Neural progenitor cell (in vitro differentiated cells): ENCODE measurements at regions not wholly inside any gene's neighbourhood (a gene's known extent, or its start where the extent isn't known, plus 50 kb on each side); places are given as distances from the start of the nearest gene placed in this dataset.

ENCODE experiments used
- DNase-seq: peaks from one replicate; pipeline ENCODE4 v3.0.0-alpha.2; 2016; ENCODE audit warnings: low spot score
- H2AFZ ChIP-seq: fragments of 200-600 bp; sonication (generic); replicated peaks from 2 replicates; pipeline ENCODE4 v1.6.1; 2016; ENCODE audit warnings: antibody characterized with exemption
- H3F3A ChIP-seq: fragments of 200-600 bp; sonication (generic); 2 replicates; pipeline ENCODE4 v1.6.1; 2016; ENCODE audit warnings: antibody characterized with exemption, low read depth
- H3K27ac ChIP-seq: fragments of 200-600 bp; sonication (generic); 2 replicates; pipeline ENCODE4 v1.5.1; 2016; ENCODE audit warnings: mild to moderate bottlenecking
- H3K27me3 ChIP-seq: fragments of 200-600 bp; sonication (generic); 2 replicates; pipeline ENCODE4 v1.6.1; 2016; ENCODE audit warnings: mild to moderate bottlenecking, moderate library complexity
- H3K36me3 ChIP-seq: fragments of 200-600 bp; sonication (generic); 2 replicates; pipeline ENCODE4 v1.5.1; 2016
- H3K4me1 ChIP-seq: fragments of 200-600 bp; sonication (generic); 2 replicates; pipeline ENCODE4 v1.6.1; 2016; ENCODE audit warnings: mixed run types
- H3K4me2 ChIP-seq: fragments of 200-600 bp; sonication (generic); 2 replicates; pipeline ENCODE4 v1.6.1; 2016
- H3K4me3 ChIP-seq: fragments of 200-600 bp; sonication (generic); 2 replicates; pipeline ENCODE4 v1.5.1; 2016
- H3K79me2 ChIP-seq: fragments of 200-600 bp; sonication (generic); 2 replicates; pipeline ENCODE4 v1.6.1; 2016; ENCODE audit warnings: low read depth
- H3K9ac ChIP-seq: fragments of 200-600 bp; sonication (generic); 2 replicates; pipeline ENCODE4 v1.6.1; 2016
- H3K9me3 ChIP-seq: fragments of 200-600 bp; sonication (generic); 2 replicates; pipeline ENCODE4 v1.5.1; 2016; ENCODE audit warnings: low read depth
- H4K20me1 ChIP-seq: fragments of 200-600 bp; sonication (generic); 2 replicates; pipeline ENCODE4 v1.6.1; 2016; ENCODE audit warnings: low read depth
- H3K27ac Mint-ChIP-seq: 3 replicates; pipeline ENCODE4 v1.8.0; 2021; ENCODE audit warnings: mixed read lengths
- H3K27me3 Mint-ChIP-seq: 2 replicates; pipeline ENCODE4 v1.8.0; 2022; ENCODE audit warnings: low read depth, mild to moderate bottlenecking, inconsistent platforms, moderate library complexity, mixed read lengths; ENCODE audit not compliant: insufficient read depth
- H3K36me3 Mint-ChIP-seq: 3 replicates; pipeline ENCODE4 v1.8.0; 2021; ENCODE audit warnings: mixed read lengths
- H3K4me1 Mint-ChIP-seq: 3 replicates; pipeline ENCODE4 v1.8.0; 2021; ENCODE audit warnings: mixed read lengths
- H3K4me3 Mint-ChIP-seq: 3 replicates; pipeline ENCODE4 v1.8.0; 2021; ENCODE audit warnings: mild to moderate bottlenecking, moderate library complexity, mixed read lengths
- H3K9me3 Mint-ChIP-seq: 3 replicates; pipeline ENCODE4 v1.8.0; 2020; ENCODE audit warnings: mixed read lengths
- EZH2 ChIP-seq: fragments of 200-600 bp; sonication (generic); IDR thresholded peaks from 2 replicates; pipeline ENCODE4 v1.6.1; 2017; ENCODE audit warnings: antibody characterized with exemption, mild to moderate bottlenecking, moderate library complexity
- EZH2phosphoT487 ChIP-seq: fragments of 200-600 bp; sonication (generic); IDR thresholded peaks from 2 replicates; pipeline ENCODE4 v1.6.1; 2017; ENCODE audit warnings: antibody characterized with exemption
- TF ChIP-seq, protein P1 (sequence below): fragments of 200-600 bp; sonication (generic); IDR thresholded peaks from 2 replicates; pipeline ENCODE4 v1.5.1; 2017; ENCODE audit warnings: antibody characterized with exemption, mild to moderate bottlenecking

DNA sequence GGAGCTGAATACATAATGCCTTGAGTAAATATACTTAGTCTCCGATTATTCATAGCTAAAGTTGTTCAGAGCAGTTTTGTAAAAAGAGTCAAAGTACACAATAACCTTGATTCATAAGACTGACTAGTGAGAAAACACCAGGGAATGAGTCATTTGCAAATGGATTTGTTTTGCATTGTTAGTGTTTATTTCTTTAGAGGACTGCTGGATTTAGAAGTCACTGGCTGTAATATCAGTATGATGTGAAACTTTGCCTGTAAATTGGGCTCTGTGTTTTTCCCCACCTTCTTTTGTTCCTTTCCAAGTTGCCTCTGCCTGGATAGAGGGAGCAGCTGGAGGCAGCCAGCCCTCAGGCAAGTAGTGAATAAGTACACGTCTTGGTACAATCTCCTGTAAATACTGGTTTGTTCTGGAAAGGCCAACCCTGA is 474.7 kb downstream of the NUF2 start:
- H3K27ac Mint-ChIP-seq = no peak overlapping the region
- H3K9me3 Mint-ChIP-seq = peaks cover 4% of the 10 kb centered on the region
- no peaks in the 10 kb centered on the region for H3K27me3 Mint-ChIP-seq
- DNase-seq = peak; percentile 20
- no peak overlapping the region for H3K4me3 ChIP-seq
- H3K4me3 Mint-ChIP-seq = no peak overlapping the region
- no peaks in the 10 kb centered on the region for H4K20me1 ChIP-seq
- H3K4me2 ChIP-seq = no peak overlapping the region
- no peak for TF ChIP-seq EZH2phosphoT487
- TF ChIP-seq, protein P1, sequence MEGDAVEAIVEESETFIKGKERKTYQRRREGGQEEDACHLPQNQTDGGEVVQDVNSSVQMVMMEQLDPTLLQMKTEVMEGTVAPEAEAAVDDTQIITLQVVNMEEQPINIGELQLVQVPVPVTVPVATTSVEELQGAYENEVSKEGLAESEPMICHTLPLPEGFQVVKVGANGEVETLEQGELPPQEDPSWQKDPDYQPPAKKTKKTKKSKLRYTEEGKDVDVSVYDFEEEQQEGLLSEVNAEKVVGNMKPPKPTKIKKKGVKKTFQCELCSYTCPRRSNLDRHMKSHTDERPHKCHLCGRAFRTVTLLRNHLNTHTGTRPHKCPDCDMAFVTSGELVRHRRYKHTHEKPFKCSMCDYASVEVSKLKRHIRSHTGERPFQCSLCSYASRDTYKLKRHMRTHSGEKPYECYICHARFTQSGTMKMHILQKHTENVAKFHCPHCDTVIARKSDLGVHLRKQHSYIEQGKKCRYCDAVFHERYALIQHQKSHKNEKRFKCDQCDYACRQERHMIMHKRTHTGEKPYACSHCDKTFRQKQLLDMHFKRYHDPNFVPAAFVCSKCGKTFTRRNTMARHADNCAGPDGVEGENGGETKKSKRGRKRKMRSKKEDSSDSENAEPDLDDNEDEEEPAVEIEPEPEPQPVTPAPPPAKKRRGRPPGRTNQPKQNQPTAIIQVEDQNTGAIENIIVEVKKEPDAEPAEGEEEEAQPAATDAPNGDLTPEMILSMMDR = no peak
- no peak for TF ChIP-seq EZH2
- no peaks in the 10 kb centered on the region for H3K27me3 ChIP-seq
- peaks cover 7% of the 10 kb centered on the region for H3K4me1 ChIP-seq
- H3K9me3 ChIP-seq = no peaks in the 10 kb centered on the region
- H3F3A ChIP-seq = no peaks in the 10 kb centered on the region
- H3K27ac ChIP-seq = no peak overlapping the region
- peak overlapping the region; percentile 81 for H2AFZ ChIP-seq
- H3K4me1 Mint-ChIP-seq = peaks cover 4% of the 10 kb centered on the region
- H3K36me3 Mint-ChIP-seq = no peaks in the 10 kb centered on the region
- no peaks in the 10 kb centered on the region for H3K79me2 ChIP-seq
- H3K36me3 ChIP-seq = no peaks in the 10 kb centered on the region
- no peak overlapping the region for H3K9ac ChIP-seq

DNA sequence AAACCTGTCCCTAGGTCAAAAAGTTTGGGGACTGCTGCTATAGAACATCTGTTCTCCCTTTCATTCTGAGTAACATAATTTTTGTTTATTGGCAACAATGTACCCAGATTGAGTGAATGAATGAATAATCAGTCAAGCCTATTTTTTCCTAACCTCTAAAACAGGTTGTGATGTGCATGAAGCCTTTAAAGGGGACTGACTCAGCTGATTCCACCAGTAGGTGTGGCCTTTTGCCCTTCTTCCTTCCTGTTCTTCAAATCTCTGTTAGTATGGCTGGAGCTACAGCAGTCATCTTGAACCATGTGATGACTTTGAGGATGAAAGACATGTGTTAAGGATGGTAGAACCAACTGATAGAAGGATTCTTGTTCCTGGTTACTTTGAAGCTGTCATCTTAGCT is 476.1 kb downstream of the NUF2 start:
- no peak overlapping the region for H3K4me2 ChIP-seq
- H3K4me1 ChIP-seq = peaks cover 7% of the 10 kb centered on the region
- H3K36me3 ChIP-seq = no peaks in the 10 kb centered on the region
- no peaks in the 10 kb centered on the region for H4K20me1 ChIP-seq
- Mint-ChIP-seq H3K9me3 (no peaks in the 10 kb centered on the region), H3K27me3 (no peaks in the 10 kb centered on the region), H3K27ac (no peak overlapping the region), H3K4me3 (no peak overlapping the region), H3K36me3 (no peaks in the 10 kb centered on the region), H3K4me1 (peaks cover 3% of the 10 kb centered on the region)
- TF ChIP-seq EZH2phosphoT487 (no peak), EZH2 (no peak)
- TF ChIP-seq, protein P1 = no peak
- no peak overlapping the region for H2AFZ ChIP-seq
- no peak overlapping the region for H3K27ac ChIP-seq
- no peaks in the 10 kb centered on the region for H3K79me2 ChIP-seq
- H3K27me3 ChIP-seq = no peaks in the 10 kb centered on the region
- no peak overlapping the region for H3K9ac ChIP-seq
- H3K4me3 ChIP-seq = no peak overlapping the region
- no peaks in the 10 kb centered on the region for H3K9me3 ChIP-seq
- no peak for DNase-seq
- no peaks in the 10 kb centered on the region for H3F3A ChIP-seq

DNA sequence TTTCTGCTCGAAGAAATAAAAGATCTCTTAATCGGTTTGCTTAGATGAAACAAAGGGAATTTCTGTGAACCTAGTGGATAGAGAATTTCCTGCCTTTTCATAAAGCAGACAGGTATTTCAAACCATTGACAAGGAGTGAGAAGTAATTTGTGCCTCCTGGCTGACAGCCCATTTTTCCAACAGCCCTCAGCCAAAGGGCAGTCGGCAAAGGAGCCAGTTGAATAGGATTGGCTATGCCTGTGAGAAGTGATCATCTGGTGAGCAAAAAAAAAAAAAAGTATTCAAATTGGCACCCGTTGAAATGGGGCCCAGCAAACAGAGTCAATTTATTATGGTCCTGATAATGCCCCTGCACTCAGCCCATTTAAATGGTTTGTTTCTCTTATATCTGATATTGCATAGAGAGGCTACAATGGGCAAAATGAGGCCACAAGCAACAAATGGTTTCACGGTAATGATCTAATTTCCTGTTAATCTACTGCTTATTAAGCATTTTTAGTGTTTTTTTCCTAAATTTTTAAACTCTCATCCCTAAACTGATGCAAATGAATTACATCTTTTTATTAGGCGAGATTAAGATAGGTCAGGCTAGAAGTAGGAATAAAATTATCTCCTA is 477.5 kb downstream of the NUF2 start:
- Histone ChIP-seq H3K4me2 (no peak overlapping the region), H3K79me2 (no peaks in the 10 kb centered on the region), H2AFZ (no peak overlapping the region), H3F3A (no peaks in the 10 kb centered on the region), H3K27ac (no peak overlapping the region), H3K4me3 (no peak overlapping the region), H3K27me3 (no peaks in the 10 kb centered on the region), H3K9ac (no peak overlapping the region), H3K36me3 (no peaks in the 10 kb centered on the region), H4K20me1 (no peaks in the 10 kb centered on the region), H3K4me1 (peaks cover 7% of the 10 kb centered on the region), H3K9me3 (no peaks in the 10 kb centered on the region)
- DNase-seq = no peak
- H3K9me3 Mint-ChIP-seq = no peaks in the 10 kb centered on the region
- H3K36me3 Mint-ChIP-seq = no peaks in the 10 kb centered on the region
- H3K4me3 Mint-ChIP-seq = no peak overlapping the region
- TF ChIP-seq EZH2 (no peak), EZH2phosphoT487 (no peak)
- TF ChIP-seq, protein P1 = no peak
- peaks cover 3% of the 10 kb centered on the region for H3K4me1 Mint-ChIP-seq
- no peak overlapping the region for H3K27ac Mint-ChIP-seq
- H3K27me3 Mint-ChIP-seq = no peaks in the 10 kb centered on the region
